GM18868 (cell line): ENCODE measurements at regions not wholly inside any gene's neighbourhood (a gene's known extent, or its start where the extent isn't known, plus 50 kb on each side); places are given as distances from the start of the nearest gene placed in this dataset.

Experiments
- ATAC-seq: cut with Tn5 transposase; IDR thresholded peaks from one replicate; pipeline ENCODE4 v1.9.1; 2021; ENCODE audit warnings: mild to moderate bottlenecking, moderate library complexity; ENCODE audit not compliant: unreplicated experiment

- ATAC-seq: no peak
These were observed 60.5 kb upstream of the IGF1 start for GRCh38 chr12:102540815-102541385.

GRCh38 chr12:102539651-102540553 lies 59.5 kb upstream of the IGF1 start:
- no peak for ATAC-seq

- no peak for ATAC-seq
These were observed 54.9 kb upstream of the IGF1 start for GRCh38 chr12:102535306-102535705.

DNA sequence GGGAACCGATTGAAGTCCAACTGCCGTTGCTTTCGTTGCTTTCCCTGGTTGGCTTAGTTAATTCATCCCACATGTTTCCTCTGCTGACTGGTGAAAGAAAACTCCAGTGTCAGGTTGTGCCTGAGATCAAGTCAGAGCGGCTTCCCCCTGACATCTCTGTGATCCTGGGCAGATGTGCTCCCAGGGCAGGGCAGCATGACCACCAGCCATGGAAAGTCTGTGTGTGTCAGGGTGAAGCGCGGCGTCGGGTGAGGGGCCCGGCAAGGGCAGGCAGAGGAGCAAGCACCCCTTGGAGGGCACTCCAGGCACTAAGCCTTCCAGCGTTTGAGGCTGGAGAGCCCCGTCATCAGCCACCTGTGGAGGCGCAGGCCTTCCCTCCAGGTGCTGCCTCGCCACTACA lies 54.5 kb upstream of the IGF1 start:
- ATAC-seq: no peak

DNA sequence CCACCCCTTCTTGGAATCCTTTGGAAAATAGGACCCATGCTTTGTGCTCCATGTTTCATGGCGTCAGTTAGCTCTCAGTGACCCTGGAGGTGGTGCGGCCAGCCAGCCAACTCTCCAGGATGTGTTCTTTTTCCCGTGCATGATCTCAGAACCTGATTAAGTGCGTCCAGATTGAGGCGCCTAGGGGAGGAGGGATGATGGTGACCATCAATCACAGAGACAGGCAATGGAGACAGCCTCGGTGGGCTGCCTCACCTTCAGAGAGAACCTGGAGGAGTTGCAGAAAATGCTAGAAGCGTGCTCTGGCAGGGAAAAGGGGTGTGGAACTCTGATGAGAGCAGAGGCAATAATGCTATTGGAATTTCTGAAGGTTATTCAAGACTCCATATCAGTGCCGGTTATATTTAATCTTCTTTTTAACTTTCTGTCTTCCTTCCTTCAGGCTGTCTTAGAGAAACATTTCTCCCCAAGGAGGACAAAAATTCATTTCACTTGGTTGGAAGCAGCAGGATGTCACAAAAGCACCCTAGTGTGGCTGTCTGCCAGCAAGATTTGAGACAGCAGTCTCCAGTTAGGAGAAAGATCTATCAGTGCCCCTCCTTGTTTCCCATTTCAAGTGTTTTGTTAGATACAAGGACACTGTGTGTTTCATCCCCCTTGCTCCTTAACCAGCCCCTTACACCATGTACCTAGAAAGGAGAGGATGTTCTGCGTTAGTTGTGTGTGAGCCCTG lies 53.3 kb upstream of the IGF1 start:
- ATAC-seq: no peak
